Stimulated activated CD4-positive, alpha-beta T cell treated with anti-CD3 and anti-CD28 coated beads, Interleukin-1b, Interleukin-23, amount 100 ng/mL, for 4 hours (primary cell): ENCODE measurements at regions not wholly inside any gene's neighbourhood (a gene's known extent, or its start where the extent isn't known, plus 50 kb on each side); places are given as distances from the start of the nearest gene placed in this dataset.
"Not testable (repeated sequence)": the region's sequence is repeated elsewhere in the genome, so short reads cannot be mapped to it uniquely, and the experiment has no call there.

Experiments
- DNase-seq, 2 donors: peaks; one replicate each; pipeline ENCODE4 v3.0.0-alpha.2; 2020; ENCODE audit warnings: low read depth in 2 of 2

DNA sequence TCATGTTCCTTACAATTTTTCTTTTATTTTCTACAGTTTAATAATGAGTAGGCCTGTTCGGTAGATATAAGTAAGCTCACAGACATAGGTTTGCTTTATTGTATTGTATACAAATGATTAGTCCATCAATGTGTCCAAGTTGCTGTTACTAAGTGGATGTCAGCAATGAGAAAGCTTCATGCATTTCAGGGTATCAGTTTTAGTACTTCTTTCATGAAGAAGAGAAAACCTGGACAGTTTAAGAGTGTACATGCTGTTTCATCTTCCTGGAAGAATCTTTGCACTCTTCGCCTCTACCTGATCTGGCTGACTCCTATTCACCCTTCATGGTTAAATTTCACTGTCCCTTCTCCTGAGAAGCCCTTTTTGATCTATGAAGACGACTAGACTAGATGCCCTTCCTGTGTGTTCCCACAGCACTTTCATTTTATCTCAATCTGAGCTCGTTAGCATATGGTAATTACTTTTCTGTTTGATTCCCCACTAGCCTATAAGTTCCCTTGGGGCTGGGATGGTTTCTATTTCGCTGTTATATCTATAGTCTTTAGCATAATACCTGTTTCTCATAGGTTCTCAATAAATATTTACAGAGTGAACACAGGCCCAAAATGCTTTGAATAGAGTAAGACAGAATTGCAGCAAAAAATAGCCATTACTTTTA, 70.7 kb downstream of the CETN3 start:
- no peak for DNase-seq

DNA sequence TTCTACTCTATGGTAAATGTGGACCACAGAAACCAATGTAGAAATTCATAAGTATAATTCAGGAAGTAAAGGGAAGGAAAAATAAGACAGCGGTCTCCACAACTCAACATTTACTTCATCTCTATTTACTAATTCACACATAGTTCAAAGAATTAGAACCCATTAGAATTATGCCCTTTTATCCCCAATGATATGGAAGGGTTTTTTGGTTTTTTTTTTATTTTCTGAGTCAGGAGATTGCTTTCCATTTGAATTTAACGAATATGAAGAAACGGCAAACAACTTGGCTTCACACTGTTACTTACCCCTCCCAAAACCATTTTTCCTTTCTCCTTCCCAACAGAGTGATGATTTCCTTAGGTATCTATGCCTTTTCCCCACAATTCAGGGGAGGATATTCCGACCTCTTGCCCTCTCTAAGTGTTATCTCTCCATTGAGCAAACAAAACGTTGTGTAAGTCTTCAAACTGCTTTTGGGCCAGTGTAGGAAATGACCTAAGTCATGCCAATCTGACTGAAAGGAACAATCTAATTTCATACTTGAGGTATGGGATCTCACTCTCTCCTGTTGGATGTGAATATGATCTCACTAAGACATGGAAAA, 72.0 kb downstream of the CETN3 start:
- DNase-seq: no peak

DNA sequence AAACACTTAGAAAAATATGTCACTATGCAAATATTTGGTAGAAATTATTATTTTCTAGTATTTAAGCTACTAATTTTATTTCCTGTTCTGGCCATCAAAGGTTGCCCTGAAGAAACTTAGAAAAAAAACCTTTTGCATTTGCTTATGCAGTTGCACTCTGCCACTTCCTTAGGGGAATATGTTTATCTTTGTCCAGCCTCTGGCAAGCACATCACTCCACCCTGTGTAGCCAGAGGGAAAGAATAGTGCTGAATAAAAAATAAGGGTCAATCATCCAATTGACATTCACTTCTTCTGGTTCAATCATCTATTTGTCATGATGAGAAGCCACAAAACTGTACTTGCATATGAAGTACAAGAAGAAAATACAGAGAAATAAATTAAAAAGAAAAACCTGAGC, 72.8 kb downstream of the CETN3 start:
- DNase-seq: no peak

DNA sequence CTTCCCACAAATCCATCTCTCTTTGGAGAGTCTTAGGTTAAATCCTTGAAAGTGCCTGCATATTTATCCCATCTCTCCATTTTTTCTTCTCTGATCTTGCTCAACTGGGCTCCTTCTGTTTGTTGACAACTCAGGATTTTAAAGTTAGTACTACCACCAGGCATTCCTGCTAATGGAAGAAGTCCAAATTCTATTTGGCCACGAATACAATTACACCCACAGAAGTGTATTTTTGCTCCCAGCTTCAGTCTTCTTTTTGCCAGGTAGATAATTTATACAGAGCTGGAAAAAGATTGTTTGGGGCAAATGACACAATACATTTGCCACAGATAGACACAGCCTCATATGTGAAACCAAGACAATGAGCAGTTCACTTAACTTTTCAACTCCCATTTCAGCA, 74.8 kb downstream of the CETN3 start:
- DNase-seq: no peak

DNA sequence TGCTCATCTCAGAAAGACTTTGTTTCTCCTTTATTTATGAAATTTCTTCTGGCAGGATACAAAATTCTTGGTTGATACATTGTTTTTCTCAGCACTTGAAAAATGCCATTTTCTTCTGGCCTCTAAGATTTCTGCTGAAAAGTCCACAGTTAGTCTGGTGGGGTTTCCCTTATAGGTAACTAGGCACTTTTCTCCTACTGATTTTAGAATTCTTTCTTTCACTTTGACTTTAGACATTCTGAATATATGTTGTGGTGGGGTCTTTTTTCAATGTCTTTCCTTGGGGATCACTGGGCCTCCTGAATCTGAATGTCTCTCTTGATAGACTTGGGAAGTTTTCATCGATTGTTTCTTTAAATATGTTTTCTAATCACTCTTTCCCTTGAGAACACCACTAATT, 79.6 kb downstream of the CETN3 start:
- no peak for DNase-seq

DNA sequence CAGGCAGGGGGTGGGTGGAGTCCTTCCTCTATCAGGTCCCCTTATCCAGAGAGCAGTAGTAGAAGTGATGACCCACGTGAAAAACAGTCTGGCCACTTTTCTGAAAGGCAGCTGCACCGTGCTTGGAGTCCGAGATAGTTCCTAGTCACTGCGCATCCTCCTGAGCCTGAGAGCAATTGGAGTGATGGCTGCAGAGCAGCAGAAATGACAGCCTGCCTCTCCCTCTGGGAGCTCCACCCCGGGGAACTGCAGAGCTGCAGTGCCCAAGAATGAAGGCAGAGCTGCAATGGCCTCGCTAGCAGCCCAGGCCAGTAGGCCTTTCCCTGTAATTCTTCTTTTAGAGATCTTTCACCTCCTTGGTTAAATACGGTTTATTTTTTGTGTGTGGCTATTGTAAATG, 82.6 kb downstream of the CETN3 start:
- DNase-seq: no peak

DNA sequence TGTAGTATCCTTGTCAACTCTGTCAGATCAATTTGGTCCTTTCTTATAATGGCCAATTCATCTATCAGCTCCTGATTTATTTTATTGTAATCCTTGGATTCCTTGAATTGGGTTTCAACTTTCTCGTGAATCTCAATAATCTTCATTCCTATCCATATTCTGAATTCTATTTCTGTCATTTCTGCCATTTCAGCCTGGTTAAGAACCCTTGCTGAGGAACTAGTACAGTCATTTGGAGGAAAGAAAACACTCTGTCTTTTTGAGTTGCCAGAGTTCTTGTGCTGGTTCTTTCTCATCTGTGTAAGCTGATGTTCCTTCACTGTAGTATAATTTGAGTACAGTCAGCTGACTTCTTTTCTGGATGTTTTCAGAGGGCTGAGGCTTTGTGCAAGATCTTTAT, 84.5 kb downstream of the CETN3 start:
- DNase-seq: no peak

DNA sequence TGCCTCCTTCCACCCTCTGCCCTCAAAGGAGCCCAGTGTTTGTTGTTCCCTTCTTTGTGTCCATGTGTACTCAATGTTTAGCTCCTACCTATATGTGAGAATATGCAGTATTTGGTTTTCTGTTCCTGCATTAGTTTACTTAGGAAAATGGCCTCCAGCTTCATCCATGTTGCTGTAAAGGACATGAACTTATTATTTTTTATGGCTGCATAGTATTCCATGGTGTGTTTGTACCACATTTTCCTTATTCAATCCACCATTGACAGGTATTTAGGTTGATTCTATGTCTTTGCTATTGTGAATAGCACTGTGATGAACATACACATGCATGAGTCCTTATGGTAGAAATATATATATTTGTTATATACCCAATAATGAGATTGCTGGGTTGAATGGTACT, 89.2 kb downstream of the CETN3 start:
- not testable (repeated sequence) for DNase-seq

DNA sequence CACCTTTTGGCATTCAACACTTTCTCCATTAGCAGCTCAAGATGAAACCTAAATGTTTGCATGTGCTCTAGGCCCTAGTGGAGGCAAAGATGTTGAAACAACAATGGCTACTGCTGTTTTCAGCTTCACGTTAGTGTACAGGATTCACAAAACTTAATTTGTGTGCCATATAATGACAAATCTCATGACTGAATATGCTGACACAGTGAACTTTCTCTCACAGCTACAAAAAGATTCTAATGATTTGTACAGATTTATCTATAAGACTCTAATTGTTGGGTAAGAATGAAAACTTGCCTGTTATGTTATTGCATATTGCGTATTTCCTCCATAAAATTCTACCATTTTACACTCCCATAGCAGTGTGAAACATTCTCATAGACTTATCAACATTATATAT, 97.5 kb downstream of the CETN3 start:
- no peak for DNase-seq

DNA sequence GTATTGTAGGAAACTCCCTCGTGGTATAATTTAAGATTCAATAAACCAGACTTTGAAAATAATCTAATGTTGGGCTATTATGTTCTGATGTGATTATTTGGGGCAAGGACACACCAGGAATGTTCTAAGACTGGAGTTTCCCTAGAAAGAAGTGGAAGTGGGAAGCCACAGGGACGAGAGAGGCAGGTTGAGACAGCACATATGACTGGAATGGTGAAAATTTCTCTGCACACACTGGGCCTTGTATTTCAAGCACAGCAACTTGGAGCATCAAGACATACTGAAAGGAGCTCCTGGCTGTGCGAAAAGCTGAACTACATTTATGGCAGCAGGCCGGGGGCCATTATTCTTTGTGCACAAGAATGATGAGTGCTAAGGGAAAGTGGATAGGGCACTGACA, 98.2 kb downstream of the CETN3 start:
- no peak for DNase-seq

DNA sequence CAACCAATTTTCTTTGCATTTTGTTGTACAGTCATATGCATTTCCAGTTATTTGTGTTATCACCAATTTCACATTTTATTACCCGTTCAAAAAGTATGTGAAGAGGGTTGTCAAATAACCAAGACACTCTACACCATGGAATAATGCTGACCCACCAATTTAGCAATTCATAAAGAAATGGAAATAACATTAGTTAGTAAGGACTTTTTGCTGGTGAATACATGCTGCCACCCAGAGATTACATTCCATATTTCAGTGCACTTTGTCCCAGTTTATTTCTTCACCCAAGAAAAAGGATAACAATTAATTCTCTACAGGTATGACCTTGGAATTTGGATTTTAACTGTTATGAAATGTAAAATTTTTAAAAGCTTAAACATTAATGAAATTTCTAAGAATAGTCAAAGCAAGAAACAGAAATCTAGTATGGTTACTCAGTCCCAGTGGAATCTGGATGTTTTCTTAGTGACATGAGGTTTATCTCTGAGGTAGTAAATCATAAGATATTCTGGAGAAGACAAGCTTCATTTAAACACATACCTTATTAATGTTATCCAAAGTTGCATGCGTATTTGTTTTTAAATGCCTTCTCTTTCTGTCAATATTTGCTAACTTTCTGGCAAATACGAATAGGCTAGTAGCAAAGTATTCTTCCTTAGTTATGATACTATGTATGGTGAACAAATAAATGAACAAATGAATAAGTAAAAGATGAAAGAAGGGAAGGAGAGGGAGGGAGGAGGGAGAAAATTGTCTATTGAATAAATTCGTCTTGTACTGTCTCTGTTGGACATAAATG, 100.6 kb downstream of the CETN3 start:
- no peak for DNase-seq

DNA sequence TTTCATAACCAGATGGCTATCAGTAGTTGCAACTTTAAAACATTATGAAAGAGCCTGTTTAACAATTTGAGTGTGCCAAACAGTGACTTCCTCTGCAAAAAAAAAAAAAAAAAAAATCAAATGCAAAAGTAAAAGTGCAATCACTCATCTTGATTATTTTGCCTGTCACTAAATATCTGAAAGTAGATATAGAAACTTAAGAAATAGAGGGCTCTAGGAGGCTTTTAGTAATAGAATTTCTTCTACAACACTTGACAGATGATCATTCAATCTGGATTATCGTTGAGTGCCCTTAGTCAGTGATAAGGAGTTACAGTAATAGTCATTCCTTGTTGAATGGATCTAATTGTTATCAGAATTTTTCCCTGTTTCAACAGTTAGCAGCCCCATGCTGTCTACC, 101.8 kb downstream of the CETN3 start:
- DNase-seq: no peak

DNA sequence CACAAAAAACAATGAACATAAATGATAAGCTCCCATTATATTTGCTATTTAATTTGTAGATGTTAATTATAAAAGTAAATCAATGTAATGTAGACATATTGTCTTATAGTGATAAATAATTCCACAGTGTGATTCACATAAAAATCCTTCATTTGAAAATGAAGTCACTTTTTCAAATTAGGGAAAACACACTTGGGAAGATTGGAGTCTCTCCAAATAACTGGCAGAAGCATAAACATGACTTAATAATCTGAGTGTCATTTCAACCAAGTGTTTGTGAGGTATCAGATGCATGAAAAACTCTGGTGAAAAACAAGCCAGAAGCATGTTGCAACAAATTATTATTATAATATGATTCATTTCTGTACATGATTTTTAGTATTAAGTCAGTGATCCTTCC, 102.2 kb downstream of the CETN3 start:
- no peak for DNase-seq

DNA sequence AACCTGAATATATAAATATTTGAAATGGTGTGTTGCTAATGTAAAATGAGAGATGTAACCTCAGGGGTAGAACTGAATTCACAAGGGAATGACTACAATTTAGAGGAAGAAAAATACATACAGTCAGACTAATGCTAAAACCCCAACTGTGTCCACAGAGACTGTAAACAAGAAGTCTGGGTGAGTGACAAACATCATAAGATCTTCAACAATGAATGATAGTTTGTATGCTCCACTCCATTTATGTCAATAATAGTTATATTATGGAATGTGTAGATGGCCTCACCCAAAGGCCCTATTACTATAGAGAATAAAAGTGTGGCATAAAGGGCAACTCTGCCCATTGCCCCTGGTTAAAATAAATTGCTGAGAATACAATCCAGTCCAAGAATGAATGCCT, 102.9 kb downstream of the CETN3 start:
- no peak for DNase-seq

DNA sequence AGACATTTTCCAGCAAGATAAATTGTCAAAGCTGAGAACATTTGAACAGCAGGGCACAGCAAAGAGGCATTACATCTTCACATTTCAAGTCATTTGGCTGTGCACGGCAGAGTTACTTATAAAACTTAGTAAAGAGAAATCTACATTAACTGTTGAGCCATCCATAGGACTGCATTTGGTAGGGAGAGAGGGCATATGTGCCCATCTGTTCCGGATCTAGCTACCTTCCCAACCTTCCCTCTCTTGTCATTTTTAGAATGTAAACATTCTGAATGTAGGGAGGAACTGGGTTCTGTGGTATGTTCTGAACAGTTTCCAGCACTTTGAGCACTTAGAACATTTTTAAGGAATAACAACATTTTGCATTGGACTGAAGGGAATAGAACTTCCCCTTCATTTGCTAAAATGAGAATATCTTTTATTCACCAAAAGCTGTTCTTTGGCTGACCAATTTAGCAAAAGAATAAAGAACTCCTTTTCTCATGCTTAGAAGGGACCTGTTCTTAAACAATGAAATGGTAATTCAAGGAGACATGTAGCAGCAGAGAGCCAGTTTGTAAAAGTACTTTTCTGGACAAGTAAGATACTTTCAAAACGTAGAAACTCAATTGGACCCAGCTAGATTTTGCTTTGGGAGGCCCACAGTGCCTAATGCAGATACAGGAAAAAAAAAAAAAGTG, 104.4 kb downstream of the CETN3 start:
- DNase-seq: no peak

DNA sequence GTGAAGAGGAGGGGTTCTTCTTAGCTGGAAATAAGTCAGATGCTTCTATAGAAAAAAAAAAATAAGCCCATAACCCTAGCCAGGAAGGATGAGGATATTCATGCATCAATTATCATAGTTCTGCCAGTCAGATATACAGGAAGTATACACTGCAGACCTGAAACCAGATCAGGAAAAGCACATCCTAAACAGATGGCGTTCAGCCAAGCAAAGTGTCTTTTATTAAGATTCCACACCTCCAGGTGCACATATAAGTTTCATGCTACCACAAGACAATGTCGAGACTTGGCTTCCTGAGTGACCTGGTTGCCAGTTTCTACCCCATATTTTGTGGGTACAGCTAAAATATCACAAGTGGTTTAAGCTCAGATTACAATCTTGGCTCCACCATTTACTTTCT, 108.3 kb downstream of the CETN3 start:
- DNase-seq: no peak

DNA sequence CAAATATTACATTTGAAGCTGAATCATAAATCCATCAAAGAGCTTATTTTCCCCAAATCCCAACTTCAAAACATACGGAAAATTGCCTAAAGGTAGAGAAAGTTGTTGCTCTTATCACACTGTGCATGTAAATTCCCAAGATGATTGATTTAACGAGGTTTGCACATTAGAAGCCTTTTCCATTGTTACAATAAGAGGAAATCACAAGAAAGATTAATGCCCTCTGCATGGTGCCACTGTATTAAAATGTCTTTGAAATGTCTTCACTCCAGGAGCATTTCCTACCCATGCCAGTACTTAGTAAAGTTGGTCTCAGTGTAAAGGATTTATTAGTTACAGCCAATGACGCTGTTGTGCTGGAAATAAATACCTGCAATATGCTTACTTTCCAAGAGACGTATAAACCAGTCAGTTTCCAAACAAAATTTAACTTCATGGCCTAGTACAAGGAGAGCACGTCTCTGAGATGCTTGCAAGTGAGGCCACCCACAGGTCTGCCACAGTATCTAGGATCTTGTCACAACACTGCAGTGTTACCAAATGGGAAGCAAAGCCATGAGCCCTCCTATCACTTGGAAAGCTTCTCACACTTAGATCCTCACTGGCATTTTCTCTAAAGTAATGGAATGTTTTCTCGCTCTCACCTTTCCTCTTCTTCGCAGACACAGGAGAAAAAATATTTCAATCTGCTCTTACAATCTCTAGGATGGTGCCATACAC, 112.4 kb downstream of the CETN3 start:
- DNase-seq: no peak

DNA sequence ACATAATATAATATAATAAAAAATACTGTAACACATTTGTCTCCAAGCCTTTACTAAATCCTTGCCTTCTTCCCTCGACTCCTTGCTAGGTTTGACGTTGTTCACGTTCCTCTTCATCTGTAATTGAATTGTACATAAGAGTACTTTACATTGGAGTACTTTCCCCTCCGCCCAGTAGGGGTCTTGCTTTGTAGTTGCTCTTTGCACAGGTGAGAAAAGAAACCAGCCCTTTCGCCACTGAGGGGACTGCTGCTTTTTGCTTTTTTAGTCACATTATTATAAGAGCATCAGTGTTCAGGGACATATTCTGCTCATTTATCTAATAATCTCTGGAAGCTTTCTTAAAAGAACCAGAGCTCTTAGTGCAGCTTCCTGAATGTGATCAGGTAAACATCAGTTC, 115.0 kb downstream of the CETN3 start:
- no peak for DNase-seq

DNA sequence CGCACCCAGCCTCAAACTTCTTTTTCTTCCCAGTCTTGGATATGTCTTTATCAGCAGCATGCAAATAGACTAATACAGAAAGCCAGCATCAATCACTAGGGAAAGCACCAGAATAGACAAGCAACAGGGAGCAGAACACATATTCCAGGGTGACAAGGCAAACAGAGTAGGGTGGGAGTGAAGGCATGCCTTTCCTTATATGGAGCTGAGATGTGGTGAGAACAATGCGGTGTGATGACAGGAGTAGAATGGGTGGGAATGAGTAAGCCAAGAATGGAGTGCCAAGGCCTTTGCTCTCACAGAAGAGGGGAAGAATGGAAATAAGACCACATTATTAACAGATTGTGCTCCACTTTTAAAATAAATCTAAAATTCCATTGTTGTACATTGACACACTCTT, 115.6 kb downstream of the CETN3 start:
- no peak for DNase-seq

DNA sequence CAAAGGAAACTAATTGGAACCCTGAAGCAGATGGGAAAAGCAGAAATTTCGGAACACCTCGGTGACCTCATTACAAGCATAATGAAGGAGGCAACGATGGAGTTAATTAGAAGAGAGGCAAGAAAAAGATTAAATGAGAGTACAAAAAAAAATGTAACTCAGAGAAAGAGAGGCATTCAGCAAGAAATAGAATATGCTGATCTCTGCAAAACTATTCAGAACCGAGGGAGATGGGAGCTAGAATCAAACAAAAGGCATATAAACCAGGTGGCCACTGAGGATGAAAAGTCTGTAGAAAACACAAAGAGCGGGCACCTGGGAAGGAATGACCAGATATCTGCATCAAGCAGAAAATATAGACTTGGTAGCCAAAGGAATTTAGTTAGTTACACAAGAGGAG, 118.9 kb downstream of the CETN3 start:
- DNase-seq: no peak

DNA sequence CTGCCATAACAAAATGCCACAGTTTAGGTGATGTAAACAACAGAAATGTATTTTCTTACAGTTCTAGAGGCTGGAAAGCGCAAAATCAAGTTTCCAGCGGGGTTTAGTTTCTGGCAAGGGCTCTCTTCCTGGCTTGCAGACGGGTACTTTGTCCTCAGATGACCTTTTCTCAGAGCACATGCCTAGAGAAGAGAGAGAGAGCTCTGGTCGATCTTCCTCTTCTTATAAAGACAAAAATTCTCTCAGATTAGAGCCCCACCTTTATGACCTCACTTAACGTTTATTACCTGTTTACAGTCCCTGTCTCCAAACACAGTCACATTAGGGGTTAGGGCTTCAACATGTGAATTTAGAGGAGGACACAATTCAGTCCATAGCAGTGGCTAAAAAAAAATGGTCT, 119.7 kb downstream of the CETN3 start:
- no peak for DNase-seq

DNA sequence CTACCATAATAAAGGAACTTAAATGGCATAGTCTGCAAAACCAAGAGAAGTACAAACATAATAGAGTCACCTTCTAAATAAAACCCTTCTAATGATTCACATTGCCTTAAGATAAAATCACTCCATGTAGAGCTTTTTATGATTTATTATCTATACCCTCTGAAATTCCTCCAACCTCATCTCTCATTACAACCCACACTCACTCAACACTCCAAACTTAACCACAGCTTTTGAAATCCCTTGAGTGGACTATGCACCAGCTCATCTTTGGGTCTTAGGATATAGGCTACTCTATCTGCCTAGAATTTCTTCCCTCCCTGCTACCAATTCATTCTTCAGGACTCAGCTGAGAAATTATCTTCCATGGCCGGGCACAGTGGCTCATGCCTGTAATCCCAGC, 122.5 kb downstream of the CETN3 start:
- no peak for DNase-seq
